NB4 (cell line): ENCODE measurements at regions not wholly inside any gene's neighbourhood (a gene's known extent, or its start where the extent isn't known, plus 50 kb on each side); places are given as distances from the start of the nearest gene placed in this dataset.

Source experiments
- DNase-seq: peaks from one replicate; pipeline ENCODE4 v3.0.0; 2010; ENCODE audit warnings: low read depth
- H3K4me3 ChIP-seq: one replicate; pipeline ENCODE4 v1.5.1; 2011; ENCODE audit warnings: mild to moderate bottlenecking, low read depth, low read length, moderate library complexity
- MYC ChIP-seq: IDR thresholded peaks from 2 replicates; pipeline ENCODE4 v1.6.1; 2011; ENCODE audit warnings: low read depth, low read length
- POLR2A ChIP-seq: IDR thresholded peaks from 2 replicates; pipeline ENCODE4 v1.6.1; 2011; ENCODE audit warnings: mild to moderate bottlenecking; ENCODE audit not compliant: insufficient read length; ENCODE audit errors: extremely low read depth
- TF ChIP-seq, protein P1 (sequence below): IDR thresholded peaks from 2 replicates; pipeline ENCODE4 v1.6.1; 2011; ENCODE audit warnings: low read depth, low read length
- TF ChIP-seq, protein P2 (sequence below): IDR thresholded peaks from one replicate; pipeline ENCODE4 v1.5.1; 2012; ENCODE audit warnings: low read depth, low read length

DNA sequence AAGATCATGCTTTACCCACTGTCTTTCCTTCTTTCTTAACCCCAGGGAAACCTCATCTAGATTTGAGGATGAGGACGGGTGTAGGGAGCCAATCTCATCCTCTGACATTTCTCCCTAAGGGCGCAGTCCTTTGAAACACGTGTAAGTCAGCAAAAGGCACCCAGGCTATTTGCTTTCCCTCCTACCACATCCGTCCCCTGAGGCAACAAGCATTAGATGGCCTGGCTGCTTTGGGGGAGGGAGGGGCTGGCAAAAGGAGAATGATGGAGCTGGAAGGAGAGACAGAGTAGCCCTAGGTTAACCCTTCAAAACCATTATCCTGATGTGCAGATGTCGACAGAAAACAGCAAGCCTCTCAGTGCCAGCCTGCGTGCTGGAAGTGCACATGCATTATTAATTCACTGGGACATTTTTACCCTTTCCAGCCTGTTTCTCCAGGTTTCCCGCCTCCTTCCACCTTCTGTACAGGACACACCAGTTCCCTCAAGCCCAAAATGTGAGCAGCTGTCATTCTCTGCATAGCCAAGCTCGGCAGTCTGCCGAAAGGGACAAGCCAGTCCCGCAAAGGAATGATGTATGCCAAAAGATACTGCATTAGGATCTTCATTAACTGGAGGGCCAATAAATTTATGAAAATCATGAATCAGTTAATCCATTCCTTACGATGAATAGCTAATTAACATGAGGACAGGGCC is 547.2 kb downstream of the CD83 start:
- no peak overlapping the region for H3K4me3 ChIP-seq

DNA sequence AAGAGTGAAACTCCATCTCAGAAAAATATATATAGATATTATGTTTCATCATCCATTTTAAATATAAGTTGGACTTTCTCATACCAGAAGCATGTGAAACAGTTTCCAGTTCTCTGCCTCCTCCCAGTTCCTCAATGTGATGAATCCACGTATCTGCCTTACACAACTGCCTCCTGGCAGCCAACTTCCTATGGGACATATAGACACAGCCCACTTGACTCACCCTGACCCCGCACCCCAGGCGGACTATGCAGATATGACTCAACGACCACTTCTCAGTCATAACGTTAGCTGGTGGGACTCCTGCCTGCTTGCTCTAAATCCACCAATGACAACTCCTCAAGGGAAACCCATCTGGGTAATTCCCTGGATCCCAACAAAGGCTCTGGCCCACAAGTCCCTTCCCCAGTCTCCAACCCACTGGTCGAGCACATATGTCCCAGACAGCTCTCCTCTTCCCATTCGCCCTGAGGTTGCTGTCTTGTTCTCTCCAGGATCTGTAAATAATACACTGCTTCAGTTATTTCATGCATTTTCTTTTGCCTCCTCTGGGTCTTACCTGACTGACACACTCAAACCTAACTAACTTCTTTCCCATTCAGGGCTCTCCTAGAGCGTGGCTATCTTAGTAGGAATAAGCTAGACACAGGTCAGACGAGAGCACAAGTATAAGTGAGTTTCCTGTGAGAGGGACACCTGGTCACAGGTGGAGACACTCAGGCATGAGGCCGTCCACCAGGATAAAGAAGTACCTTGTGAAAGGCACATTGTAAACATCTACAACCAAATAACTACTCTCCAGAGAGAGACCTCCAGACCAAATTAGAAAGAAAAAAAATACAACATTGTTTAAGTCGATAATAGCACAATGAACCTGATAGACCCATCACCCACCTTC is 548.5 kb downstream of the CD83 start:
- TF ChIP-seq, protein P1, sequence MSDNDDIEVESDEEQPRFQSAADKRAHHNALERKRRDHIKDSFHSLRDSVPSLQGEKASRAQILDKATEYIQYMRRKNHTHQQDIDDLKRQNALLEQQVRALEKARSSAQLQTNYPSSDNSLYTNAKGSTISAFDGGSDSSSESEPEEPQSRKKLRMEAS: peak; percentile 28; the same call in 1 of the 2 replicates
- 0 out of 2 replicates have a peak, but pooled peaks have one; percentile 42 for TF ChIP-seq MYC
- TF ChIP-seq POLR2A: no peak
- TF ChIP-seq, protein P2, sequence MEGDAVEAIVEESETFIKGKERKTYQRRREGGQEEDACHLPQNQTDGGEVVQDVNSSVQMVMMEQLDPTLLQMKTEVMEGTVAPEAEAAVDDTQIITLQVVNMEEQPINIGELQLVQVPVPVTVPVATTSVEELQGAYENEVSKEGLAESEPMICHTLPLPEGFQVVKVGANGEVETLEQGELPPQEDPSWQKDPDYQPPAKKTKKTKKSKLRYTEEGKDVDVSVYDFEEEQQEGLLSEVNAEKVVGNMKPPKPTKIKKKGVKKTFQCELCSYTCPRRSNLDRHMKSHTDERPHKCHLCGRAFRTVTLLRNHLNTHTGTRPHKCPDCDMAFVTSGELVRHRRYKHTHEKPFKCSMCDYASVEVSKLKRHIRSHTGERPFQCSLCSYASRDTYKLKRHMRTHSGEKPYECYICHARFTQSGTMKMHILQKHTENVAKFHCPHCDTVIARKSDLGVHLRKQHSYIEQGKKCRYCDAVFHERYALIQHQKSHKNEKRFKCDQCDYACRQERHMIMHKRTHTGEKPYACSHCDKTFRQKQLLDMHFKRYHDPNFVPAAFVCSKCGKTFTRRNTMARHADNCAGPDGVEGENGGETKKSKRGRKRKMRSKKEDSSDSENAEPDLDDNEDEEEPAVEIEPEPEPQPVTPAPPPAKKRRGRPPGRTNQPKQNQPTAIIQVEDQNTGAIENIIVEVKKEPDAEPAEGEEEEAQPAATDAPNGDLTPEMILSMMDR: no peak
- no peak overlapping the region for H3K4me3 ChIP-seq
- DNase-seq: peak; percentile 95

More for the DNA sequence above, 547.2 kb downstream of the CD83 start:
- no peak for TF ChIP-seq POLR2A
- TF ChIP-seq MYC: 0 out of 2 replicates have a peak, but pooled peaks have one; percentile 52
- TF ChIP-seq, protein P1: peak; percentile 81
- DNase-seq: peak; percentile 77

DNA sequence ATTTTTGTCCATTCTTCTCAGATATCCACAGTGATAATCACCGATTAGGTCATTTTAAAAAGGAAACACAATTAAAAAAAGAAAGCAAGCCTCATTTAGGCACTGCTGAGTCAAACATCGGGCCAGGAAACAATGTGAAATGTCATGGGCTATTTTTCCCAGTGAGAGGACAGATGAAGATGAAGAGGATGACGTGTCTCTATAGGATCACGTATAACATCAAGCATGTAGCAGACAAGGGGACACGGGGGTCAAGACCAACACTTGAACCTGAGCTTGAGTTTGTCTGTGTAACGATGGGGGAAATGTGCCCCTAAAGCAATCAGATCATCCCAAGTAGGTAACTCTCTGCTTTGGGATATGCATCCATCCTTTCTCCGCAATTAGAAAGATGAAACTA is 553.2 kb downstream of the CD83 start:
- H3K4me3 ChIP-seq: no peak overlapping the region
- no peak for TF ChIP-seq POLR2A
- no peak for TF ChIP-seq MYC
- TF ChIP-seq, protein P2: no peak
- TF ChIP-seq, protein P1: no peak
- DNase-seq: no peak

DNA sequence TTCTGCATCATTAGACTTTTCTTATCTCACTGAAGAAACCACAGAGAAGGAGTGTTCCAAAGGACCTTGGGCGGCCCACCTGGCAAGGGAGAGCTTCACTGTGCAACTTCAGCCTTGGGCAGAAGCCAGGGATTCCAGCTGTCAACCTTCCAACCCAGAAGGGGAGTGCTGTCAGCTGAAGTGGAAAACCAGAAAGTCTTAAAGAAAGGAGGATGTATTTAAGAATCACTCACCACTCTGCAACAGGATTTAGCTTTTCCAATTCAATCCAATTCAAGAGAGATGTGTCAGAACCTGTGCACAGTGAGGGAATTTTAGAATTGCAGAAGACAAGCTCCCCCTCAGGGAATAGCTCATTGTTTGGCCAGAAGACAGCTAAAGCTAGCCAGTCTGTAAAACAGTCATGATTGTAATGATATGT is 553.7 kb downstream of the CD83 start:
- DNase-seq: no peak
- TF ChIP-seq, protein P2: no peak
- TF ChIP-seq, protein P1: no peak
- no peak for TF ChIP-seq POLR2A
- TF ChIP-seq MYC: no peak

DNA sequence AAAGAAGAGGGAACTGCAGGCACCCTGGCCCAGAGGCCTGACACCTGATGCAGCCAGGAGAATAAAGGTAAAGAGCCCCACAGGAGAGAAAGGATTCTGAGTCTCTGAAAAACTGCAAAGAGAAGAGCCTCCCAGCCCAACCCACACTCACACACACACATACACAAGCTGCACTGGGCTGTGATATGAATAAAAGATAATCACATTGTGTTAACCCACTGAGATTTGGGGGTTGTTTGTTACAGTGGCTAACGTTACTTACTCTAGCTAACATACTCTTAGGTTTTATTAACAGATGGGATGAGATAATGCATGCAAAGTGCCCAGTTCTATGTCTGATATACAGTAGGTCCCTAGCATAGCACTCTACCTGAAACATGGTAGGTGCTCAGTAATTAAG is 554.4 kb downstream of the CD83 start:
- no peak for TF ChIP-seq MYC
- TF ChIP-seq, protein P1: no peak
- TF ChIP-seq POLR2A: no peak
- TF ChIP-seq, protein P2: no peak
- DNase-seq: no peak
- no peak overlapping the region for H3K4me3 ChIP-seq

More for the DNA sequence above, 553.7 kb downstream of the CD83 start:
- H3K4me3 ChIP-seq: no peak overlapping the region

DNA sequence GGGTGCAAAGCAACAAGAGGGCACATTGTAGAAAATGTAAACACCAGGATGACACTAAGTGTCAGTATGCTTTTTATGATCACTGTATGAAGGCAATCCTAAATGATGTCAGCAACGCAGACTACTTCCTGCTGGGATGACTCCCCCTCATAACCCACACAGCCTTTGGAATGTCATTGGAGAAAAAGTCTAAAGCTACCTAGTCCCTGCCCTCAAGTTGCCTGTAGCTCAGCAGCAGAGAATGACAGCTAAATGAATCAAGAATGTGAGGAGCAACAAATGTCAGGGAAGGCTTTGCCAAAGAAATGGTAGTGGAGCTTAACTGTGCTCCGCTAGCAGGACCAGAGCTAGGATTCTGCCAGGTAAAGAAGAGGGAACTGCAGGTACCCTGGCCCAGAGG is 555.6 kb downstream of the CD83 start:
- no peak overlapping the region for H3K4me3 ChIP-seq
- TF ChIP-seq, protein P2: no peak
- TF ChIP-seq, protein P1: no peak
- TF ChIP-seq MYC: no peak
- TF ChIP-seq POLR2A: no peak
- DNase-seq: no peak
